ENCODE measurements at regions not wholly inside any gene's neighbourhood (a gene's known extent, or its start where the extent isn't known, plus 50 kb on each side); places are given as distances from the start of the nearest gene placed in this dataset.

DNA sequence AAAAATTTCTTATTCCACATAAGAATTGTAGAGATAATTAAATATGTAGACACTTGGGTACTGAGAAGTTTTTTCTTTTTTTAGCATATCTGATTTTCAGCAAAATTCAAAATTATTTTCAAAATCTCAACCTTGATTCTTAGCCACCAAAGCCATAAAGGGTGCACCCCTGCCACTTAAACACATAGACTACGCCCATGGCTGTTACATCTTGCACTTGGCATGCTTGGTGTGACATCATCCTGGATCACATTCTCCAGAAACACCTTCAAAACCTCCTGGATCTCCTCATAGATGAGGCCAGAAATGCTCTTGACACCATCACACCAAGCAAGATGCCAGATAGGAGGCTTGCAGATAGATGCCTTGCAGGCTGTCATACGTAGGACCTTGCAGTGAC lies 89.1 kb upstream of the KLF14 start:
- no peak for TF ChIP-seq POLR2A (IDR thresholded peaks at IDR 0.05)
- TF ChIP-seq, protein P1, sequence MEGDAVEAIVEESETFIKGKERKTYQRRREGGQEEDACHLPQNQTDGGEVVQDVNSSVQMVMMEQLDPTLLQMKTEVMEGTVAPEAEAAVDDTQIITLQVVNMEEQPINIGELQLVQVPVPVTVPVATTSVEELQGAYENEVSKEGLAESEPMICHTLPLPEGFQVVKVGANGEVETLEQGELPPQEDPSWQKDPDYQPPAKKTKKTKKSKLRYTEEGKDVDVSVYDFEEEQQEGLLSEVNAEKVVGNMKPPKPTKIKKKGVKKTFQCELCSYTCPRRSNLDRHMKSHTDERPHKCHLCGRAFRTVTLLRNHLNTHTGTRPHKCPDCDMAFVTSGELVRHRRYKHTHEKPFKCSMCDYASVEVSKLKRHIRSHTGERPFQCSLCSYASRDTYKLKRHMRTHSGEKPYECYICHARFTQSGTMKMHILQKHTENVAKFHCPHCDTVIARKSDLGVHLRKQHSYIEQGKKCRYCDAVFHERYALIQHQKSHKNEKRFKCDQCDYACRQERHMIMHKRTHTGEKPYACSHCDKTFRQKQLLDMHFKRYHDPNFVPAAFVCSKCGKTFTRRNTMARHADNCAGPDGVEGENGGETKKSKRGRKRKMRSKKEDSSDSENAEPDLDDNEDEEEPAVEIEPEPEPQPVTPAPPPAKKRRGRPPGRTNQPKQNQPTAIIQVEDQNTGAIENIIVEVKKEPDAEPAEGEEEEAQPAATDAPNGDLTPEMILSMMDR (IDR thresholded peaks at IDR 0.05), result no peak
- Histone ChIP-seq H3K4me3 (replicated peaks in 1 of 3) (no peak overlapping the region), H3K27me3 (no peaks in the 10 kb centered on the region), H3K36me3 (no peaks in the 10 kb centered on the region), H3K9me3 (no peaks in the 10 kb centered on the region), H3K4me1 (no peaks in the 10 kb centered on the region), H3K27ac (no peak overlapping the region)
- 82 to 90% methylated on average over 2 of the region's 2 CpGs for WGBS, 2 donors
- no peak for DNase-seq
- intact Hi-C loops (cut with DNase I), result no loop called here

GRCh38 chr7:130825819-130826218 lies 91.8 kb upstream of the KLF14 start:
- Histone ChIP-seq H3K9me3 (no peaks in the 10 kb centered on the region), H3K4me1 (no peaks in the 10 kb centered on the region), H3K36me3 (no peaks in the 10 kb centered on the region), H3K4me3 (replicated peaks in 1 of 3) (no peak overlapping the region), H3K27me3 (no peaks in the 10 kb centered on the region), H3K27ac (no peak overlapping the region)
- intact Hi-C loops (cut with DNase I), result no loop called here
- DNase-seq, result no peak
- TF ChIP-seq, protein P1 (IDR thresholded peaks at IDR 0.05), result no peak
- TF ChIP-seq POLR2A (IDR thresholded peaks at IDR 0.05), result no peak

DNA sequence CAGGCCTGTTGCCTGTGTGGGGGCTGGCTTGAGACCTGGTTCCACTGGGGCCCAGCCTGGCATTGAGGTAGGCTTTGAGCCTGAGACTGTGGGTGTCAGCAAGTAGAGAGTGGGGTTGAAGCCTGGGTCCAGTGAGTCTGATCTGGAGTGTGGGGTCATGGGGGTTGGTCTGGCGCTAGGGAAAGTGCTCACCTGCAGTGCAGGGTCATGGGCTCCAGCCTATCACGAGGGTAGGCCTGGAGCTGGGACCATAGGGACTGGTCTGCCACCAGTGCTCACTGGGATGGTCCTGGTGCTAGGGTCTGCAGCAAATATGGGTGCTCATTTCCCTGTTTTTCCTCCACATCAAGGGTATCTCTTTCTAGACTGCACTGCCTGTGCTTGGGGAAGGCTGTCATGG lies 95.4 kb upstream of the KLF14 start:
- no peak overlapping the region for H3K27ac ChIP-seq
- no peaks in the 10 kb centered on the region for H3K27me3 ChIP-seq
- no peak overlapping the region for H3K4me3 ChIP-seq (replicated peaks in 1 of 3)
- no peak for TF ChIP-seq POLR2A (IDR thresholded peaks at IDR 0.05)
- TF ChIP-seq, protein P1 (IDR thresholded peaks at IDR 0.05), result no peak
- no peak for DNase-seq
- H3K9me3 ChIP-seq, result no peaks in the 10 kb centered on the region
- 85% methylated on average over 2 of the region's 2 CpGs; no CpG with 5 or more reads in 1 of the 2 donors for WGBS, 2 donors
- intact Hi-C loops (cut with DNase I), result no loop called here
- no peaks in the 10 kb centered on the region for H3K4me1 ChIP-seq
- H3K36me3 ChIP-seq, result no peaks in the 10 kb centered on the region

- Histone ChIP-seq H3K4me1 (no peaks in the 10 kb centered on the region), H3K36me3 (no peaks in the 10 kb centered on the region), H3K27me3 (no peaks in the 10 kb centered on the region), H3K9me3 (no peaks in the 10 kb centered on the region), H3K4me3 (replicated peaks in 1 of 3) (no peak overlapping the region), H3K27ac (no peak overlapping the region)
- 46 to 57% methylated on average over 3 of the region's 3 CpGs for WGBS, 2 donors
- intact Hi-C loops (cut with DNase I), result no loop called here
- no peak for TF ChIP-seq POLR2A (IDR thresholded peaks at IDR 0.05)
- TF ChIP-seq, protein P1 (IDR thresholded peaks at IDR 0.05), result no peak
- no peak for DNase-seq
These were observed 97.3 kb upstream of the KLF14 start for GRCh38 chr7:130831322-130831721.

DNA sequence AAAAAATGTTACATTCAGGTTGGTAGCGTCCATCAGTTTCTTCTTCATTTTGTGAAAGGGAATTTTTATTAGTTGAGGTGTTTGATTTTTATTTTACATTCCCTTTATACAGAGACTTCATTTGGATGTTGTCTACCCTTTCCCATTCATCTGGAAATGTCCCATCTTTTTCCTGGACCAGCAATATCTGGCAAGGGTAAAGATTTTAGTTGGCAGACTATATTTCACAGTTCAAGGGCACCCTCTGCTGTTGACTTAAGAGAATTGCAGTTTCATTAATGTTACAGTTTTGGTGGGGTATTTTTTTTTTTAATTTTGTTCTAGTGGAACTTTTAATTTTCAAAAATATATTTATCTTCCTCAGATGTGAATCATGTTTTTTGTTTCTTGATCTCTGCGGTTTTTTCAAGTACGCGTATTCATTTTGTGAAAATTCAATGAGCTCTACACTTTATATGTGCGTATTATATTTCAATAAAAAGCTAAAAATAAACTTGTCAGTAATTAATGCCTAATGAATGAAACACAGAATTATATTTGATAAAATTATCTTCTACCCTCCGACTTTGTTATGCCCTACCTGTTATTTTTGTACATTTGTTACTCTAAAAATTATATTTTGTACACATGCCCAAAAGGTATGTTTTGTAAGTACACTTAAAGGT lies 97.9 kb upstream of the KLF14 start:
- no peaks in the 10 kb centered on the region for H3K27me3 ChIP-seq
- intact Hi-C loops (cut with DNase I), result no loop called here
- H3K9me3 ChIP-seq, result no peaks in the 10 kb centered on the region
- 29 to 43% methylated on average over 6 of the region's 6 CpGs for WGBS, 2 donors
- no peaks in the 10 kb centered on the region for H3K4me1 ChIP-seq
- no peak overlapping the region for H3K4me3 ChIP-seq (replicated peaks in 1 of 3)
- H3K27ac ChIP-seq, result no peak overlapping the region
- TF ChIP-seq, protein P1 (IDR thresholded peaks at IDR 0.05), result peak in 5 of 6 experiments; percentile 43 to 76 (median 73)
- TF ChIP-seq POLR2A (IDR thresholded peaks at IDR 0.05), result no peak
- DNase-seq, result no peak
- no peaks in the 10 kb centered on the region for H3K36me3 ChIP-seq
